NCI-H524 (cell line): ENCODE measurements at regions not wholly inside any gene's neighbourhood (a gene's known extent, or its start where the extent isn't known, plus 50 kb on each side); places are given as distances from the start of the nearest gene placed in this dataset.
A peak's percentile ranks its signal among the peaks of the same experiment; 100 is the strongest.

Experiments used
- DNase-seq, 2 experiments: peaks; one replicate each; lab custom pipeline; 2025; lab: John Stamatoyannopoulos, UW

- DNase-seq = no peak
Observed at GRCh38 chr6:153787341-153787606, 251.8 kb upstream of the OPRM1 start.

GRCh38 chr6:153781306-153781705 is 257.7 kb upstream of the OPRM1 start:
- DNase-seq = no peak

DNA sequence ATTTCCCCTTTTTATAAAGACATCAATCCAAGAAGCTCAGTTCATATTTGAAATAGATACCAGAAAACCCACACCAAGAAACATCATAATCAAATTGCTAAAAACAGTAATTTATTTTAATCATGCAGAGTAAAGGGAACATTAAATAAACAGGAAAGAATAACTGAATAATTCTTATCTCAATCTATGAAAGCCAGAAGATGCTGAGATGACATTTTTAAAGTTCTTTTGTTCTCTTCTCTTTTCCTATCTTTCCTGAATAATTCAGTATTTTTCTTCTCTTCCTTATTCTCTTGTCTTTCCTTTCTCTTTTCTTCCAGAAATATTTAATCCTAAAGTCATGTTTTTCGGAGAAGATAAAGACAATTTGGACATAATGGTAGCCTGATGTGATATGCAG is 259.0 kb upstream of the OPRM1 start:
- DNase-seq = no peak

- no peak for DNase-seq
Observed at GRCh38 chr6:153778216-153778615, 260.8 kb upstream of the OPRM1 start.

DNA sequence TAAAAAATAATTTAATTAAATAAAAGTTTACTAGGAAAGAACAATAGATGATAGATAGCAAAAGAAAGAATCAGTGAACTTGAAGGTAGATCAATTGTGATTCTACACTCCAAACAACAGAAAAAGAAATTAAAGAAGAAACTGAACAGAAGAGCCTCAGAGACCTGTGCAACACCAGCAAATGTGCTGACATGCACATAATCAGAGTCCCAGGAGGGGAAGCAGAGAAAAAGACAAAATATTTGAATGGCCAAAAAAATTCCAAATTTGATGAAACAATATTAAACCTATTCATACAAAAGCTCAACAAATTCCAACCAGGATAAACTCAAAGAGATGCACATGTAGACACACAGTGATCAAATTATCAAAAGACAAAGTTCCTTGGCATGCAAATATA is 267.5 kb upstream of the OPRM1 start:
- no peak for DNase-seq

DNA sequence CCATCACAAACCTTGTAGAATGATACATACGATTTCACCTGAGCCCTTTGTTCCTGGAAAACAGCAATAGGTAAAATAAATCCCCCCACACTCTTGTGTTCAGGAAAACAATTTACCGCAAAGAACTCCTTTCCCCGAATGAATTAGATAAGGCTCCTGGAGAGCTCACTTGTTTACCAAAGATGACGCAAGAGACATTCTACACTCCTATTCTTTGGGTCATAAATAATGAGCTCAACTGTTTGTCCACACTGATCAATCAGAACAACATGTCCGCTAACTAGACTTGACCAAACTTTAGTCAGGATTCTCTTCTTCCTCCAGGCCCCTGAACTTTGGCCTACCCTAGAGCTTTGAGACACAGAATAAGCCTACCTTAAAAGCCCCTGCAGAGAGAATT is 271.9 kb upstream of the OPRM1 start:
- no peak for DNase-seq

- no peak for DNase-seq
Observed at GRCh38 chr6:153758516-153758915, 280.5 kb upstream of the OPRM1 start.

DNA sequence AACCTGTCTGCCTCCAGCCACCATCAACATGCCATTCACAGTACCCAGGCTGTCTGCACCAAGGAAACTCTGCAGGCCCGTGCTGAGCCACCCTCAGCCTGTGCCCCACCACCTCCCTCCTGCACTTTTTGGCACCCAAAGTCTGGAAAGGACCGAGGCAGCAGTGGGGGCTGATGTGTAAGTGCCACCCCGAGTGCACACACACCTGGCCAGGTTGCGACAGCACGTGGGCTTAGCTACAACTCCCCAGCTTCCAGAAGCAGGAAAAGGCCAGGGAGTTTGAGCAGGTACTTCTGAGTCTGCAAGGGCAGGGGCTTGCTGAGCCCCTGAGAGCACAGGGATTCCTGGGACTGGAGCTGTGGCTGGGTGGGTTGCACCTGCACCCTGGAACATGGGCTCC is 303.3 kb upstream of the OPRM1 start:
- DNase-seq = no peak

GRCh38 chr6:153729189-153729588 is 309.9 kb upstream of the OPRM1 start:
- DNase-seq = no peak

DNA sequence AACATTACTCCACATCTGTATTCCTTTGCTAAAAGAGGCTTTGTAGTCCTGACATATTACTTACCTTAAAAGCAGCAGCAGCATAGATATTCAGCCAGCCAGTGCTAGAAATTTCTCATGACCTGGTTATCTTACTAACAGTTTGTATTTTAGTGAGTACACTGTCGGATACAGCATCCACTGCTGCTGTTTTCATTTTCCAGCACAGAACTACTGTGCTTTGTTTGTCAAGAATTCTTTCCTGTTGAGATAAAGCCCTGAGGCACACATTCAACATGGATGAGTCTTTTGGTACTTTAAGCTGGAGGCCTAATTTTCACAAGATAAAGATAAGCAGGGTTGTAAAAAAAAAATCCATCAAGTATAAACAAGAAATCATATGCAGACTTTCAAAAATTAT is 311.2 kb upstream of the OPRM1 start:
- no peak for DNase-seq

GRCh38 chr6:153725456-153725855 is 313.6 kb upstream of the OPRM1 start:
- no peak for DNase-seq

- DNase-seq = no peak
Observed at GRCh38 chr6:153720732-153721131, 318.3 kb upstream of the OPRM1 start.

DNA sequence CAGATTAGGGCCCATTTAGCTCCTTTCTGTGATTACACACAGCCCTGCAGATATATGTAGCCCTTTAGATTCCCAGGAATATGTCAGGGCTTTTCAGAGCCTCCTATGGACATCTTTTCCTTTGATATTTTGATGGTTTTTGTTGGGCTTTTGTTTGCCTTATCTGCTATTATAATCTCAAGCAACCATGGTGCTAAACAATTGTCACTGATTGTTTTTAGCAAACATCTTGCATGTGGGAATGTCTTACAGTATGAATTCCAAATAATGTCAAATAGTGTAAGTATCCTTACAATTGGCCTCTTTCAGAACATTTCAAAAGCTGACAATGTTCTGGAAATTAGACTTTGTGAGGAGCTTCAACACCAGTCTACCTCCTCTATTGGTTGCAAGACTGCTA is 333.6 kb upstream of the OPRM1 start:
- DNase-seq = no peak

GRCh38 chr6:153702671-153703070 is 336.4 kb upstream of the OPRM1 start:
- no peak for DNase-seq

DNA sequence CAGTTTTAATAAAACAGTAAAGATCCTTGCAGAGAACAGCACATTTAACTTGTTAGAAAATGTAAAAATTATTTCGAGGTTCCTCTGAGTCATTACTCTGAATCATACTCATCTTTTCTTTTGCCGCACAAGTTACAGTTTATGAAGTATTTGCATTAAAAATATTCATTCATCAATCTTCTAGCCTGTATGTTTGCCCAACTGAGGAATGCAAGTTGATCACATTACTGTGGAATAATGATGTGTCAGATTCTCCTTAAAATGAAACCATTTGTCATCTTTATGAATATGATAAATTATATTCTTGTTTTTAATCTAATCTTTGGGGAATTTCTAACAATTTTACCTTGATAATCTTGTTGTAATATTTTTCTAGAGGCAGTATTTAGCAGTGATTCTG is 340.4 kb upstream of the OPRM1 start:
- DNase-seq = no peak

- DNase-seq = no peak
Observed at GRCh38 chr6:153698001-153698400, 341.0 kb upstream of the OPRM1 start.

DNA sequence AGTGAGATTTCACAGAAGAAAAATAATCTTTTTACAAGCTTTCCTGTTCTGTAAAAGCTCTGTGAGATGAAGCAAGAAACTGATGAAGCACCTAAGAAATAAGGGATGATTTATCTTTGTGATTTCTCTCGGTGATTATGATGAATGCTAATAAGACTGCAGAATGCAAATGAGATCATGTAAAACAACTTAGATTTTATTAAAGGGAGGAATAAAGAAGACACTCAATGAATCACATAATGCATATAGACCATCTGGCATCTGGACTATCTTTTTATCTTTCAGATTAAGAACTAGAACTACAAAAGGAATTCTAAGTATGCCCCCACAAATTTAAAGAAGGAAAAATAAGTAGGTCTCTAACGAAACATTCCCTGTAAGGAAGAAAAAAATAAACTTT is 361.5 kb upstream of the OPRM1 start:
- DNase-seq = peak in 1 of 2 experiments; percentile 12

- no peak for DNase-seq
Observed at GRCh38 chr6:153673750-153674149, 365.3 kb upstream of the OPRM1 start.

- DNase-seq = no peak
Observed at GRCh38 chr6:153673225-153673624, 365.8 kb upstream of the OPRM1 start.

DNA sequence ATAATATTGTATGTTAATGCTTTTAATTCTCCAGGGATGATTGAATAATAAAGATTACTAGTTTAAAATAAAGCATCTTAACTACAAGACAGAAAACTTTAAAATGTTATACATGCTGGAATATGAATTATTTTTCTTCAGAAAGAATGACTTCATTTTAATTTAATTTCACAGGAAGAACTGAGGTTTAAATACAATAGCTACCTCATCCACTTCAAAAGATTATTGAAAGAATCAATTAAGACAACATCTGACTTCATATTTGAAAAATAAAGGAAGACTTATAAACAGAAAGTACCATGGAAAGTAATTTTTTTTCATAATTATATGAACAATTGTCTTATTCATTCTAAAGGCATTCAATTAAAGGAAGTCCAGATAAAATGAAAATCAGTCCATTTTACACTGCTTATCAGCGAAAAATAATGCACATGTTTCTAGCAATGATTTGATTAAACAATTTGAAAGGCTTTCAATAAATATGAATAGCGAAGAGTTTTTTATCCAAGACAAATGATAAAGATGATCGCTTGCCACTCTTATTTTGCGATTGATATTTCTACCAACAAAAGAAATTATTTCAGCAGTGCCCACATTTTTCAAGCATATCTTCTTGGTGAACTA is 368.5 kb upstream of the OPRM1 start:
- no peak for DNase-seq

DNA sequence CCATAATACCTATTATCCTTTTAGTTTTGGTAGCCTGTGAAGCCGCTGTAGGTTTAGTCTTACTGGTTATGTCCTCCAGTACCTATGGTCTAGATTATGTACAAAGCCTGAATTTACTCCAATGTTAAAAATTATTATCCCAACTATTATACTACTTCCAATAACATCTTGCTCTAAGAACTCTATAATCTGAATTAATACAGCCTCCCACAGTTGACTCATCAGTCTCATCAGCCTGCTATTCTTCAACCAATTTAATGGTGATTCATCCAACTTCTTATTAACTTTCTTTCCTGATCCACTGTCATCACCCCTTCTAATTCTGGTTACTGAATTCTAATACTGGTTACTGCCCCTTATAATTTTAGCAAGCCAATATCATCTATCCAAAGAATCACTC is 370.3 kb upstream of the OPRM1 start:
- no peak for DNase-seq

- no peak for DNase-seq
Observed at GRCh38 chr6:153662982-153663381, 376.1 kb upstream of the OPRM1 start.

GRCh38 chr6:153645326-153645725 is 393.7 kb upstream of the OPRM1 start:
- no peak for DNase-seq

DNA sequence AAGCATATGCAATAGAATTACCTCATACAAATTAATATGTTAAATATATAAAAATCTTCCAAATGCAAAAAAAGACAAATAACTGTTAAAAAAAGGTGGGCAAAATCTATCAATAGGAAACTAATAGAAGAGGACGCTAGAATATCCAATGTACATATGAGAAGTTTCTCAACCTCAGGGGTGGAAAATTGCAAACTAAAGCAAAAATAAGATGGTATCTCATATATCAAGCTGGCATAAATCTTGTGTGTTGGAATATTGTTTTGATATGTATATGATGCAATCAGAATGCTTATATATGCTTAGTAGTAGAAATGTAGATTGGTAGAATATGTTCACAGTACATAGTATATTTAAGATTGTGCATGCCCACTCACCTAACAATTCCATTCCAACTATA is 395.0 kb upstream of the OPRM1 start:
- DNase-seq = no peak

DNA sequence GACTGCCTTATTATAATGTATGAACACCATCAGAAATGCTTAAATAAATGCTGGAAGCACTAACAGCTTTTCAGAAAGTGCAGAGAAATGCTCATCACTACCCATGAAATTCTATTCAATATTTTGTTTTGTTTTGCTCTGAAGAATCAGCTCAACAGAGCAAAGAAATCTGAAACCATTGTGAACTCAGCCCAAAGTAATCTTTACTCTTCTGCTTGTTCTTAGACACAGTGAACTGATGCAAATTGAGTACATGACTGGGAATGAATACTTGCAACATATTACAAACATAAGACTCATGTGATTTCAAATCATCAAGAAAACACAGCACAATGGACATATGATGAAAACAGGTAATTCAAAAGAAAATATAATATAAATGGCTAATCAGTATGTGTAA is 404.6 kb upstream of the OPRM1 start:
- DNase-seq = no peak
